ENCODE measurements at regions not wholly inside any gene's neighbourhood (a gene's known extent, or its start where the extent isn't known, plus 50 kb on each side); places are given as distances from the start of the nearest gene placed in this dataset.

DNA sequence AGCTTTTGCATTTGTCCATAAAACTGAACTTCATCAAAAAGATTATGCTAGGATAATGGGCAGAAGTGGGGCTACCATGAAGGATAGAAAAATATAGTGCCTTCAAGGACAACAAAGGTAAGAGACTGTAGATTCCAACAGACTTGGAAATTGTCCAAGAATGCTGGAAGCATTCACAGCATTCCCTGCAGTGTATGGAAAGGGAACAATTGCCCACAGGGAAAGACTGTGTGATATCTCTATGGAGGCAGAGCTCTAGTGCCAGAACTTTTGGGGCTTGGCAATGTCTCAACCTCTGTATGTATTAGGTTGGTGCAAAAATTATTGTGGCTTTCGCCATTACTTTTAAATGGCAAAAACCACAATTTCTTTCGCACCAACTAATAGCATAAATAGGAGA lies 1598.8 kb upstream of the MIR17HG start:
- H3K4me1 ChIP-seq (ENCODE audit: control insufficient read depth, insufficient read depth, low read length), result no peaks in the 10 kb centered on the region
- POLR2A ChIA-PET, result no interaction called here
- TF ChIP-seq ZNF473 (tag by site-specific recombination; IDR thresholded peaks at IDR 0.05) (no peak), ZNF280D (tag by site-specific recombination; IDR thresholded peaks at IDR 0.05) (no peak), ZNF624 (tag by site-specific recombination; IDR thresholded peaks at IDR 0.05) (no peak), ZNF560 (tag by site-specific recombination; IDR thresholded peaks at IDR 0.05; ENCODE audit: borderline replicate concordance) (no peak), SP2 (tag by site-specific recombination; IDR thresholded peaks at IDR 0.05) (no peak), ZNF785 (tag by site-specific recombination; IDR thresholded peaks at IDR 0.05) (no peak), ZNF23 (tag by site-specific recombination; IDR thresholded peaks at IDR 0.05; ENCODE audit: borderline replicate concordance) (no peak), ZBTB20 (tag by site-specific recombination; IDR thresholded peaks at IDR 0.05) (no peak), ZNF292 (tag by site-specific recombination; IDR thresholded peaks at IDR 0.05; ENCODE audit: borderline replicate concordance, low read depth) (no peak), ZNF132 (tag by site-specific recombination; IDR thresholded peaks at IDR 0.05; ENCODE audit: borderline replicate concordance) (no peak), ZNF2 (tag by site-specific recombination; IDR thresholded peaks at IDR 0.05) (no peak), KLF7 (tag by site-specific recombination; IDR thresholded peaks at IDR 0.05; ENCODE audit: borderline replicate concordance) (no peak), ZBTB21 (tag by site-specific recombination; IDR thresholded peaks at IDR 0.05) (no peak), BCL6B (tag by site-specific recombination; IDR thresholded peaks at IDR 0.05) (no peak), ZNF514 (tag by site-specific recombination; IDR thresholded peaks at IDR 0.05) (no peak)

DNA sequence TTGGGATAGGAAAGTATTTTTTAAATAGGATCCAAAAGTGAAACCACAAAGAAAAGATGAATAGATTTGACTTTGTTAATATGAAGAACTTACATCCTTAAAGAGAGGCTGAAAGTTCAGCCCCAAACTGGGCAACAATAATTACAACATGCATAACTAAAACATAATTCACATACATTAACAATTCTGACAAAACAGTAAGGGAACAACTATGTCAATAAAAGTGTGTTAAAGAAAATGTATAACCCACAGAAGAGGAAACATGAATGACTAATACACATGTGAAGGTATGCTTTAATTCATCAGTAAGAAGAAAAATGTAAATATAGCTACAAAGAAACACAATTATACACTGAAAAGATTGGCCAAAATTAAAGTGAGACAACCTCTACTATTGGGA lies 1597.6 kb upstream of the MIR17HG start:
- ChIA-PET POLR2A (no interaction called here), CTCF (no interaction called here)
- no peaks in the 10 kb centered on the region for H3K4me1 ChIP-seq (ENCODE audit: control insufficient read depth, insufficient read depth, low read length)
- no peak overlapping the region for H3K4me3 ChIP-seq (ENCODE audit: low read depth, low read length)
- no peak overlapping the region for H3K27ac ChIP-seq (ENCODE audit: extremely low read depth, low read depth, low read length)
- TF ChIP-seq ZNF785 (tag by site-specific recombination; IDR thresholded peaks at IDR 0.05) (no peak), ZBTB20 (tag by site-specific recombination; IDR thresholded peaks at IDR 0.05) (no peak), ZNF169 (tag by site-specific recombination; IDR thresholded peaks at IDR 0.05) (no peak), ZNF777 (tag by site-specific recombination; IDR thresholded peaks at IDR 0.05; ENCODE audit: borderline replicate concordance) (no peak), ZNF132 (tag by site-specific recombination; IDR thresholded peaks at IDR 0.05; ENCODE audit: borderline replicate concordance) (no peak)
- H3K9me3 ChIP-seq (ENCODE audit: control insufficient read depth, insufficient read depth, low read depth, low read length), result no peaks in the 10 kb centered on the region
- H3K36me3 ChIP-seq (ENCODE audit: control insufficient read depth in 2 of 2, insufficient read depth in 1 of 2, low read length in 2 of 2), result no peaks in the 10 kb centered on the region

More for the DNA sequence above, 1598.8 kb upstream of the MIR17HG start:
- Histone ChIP-seq H3K4me3 (ENCODE audit: low read depth, low read length) (no peak overlapping the region), H3K36me3 (ENCODE audit: control insufficient read depth in 2 of 2, insufficient read depth in 1 of 2, low read length in 2 of 2) (no peaks in the 10 kb centered on the region), H3K27ac (ENCODE audit: extremely low read depth, low read depth, low read length) (no peak overlapping the region), H3K9me3 (ENCODE audit: control insufficient read depth, insufficient read depth, low read depth, low read length) (no peaks in the 10 kb centered on the region)
- CTCF ChIA-PET, result no interaction called here

DNA sequence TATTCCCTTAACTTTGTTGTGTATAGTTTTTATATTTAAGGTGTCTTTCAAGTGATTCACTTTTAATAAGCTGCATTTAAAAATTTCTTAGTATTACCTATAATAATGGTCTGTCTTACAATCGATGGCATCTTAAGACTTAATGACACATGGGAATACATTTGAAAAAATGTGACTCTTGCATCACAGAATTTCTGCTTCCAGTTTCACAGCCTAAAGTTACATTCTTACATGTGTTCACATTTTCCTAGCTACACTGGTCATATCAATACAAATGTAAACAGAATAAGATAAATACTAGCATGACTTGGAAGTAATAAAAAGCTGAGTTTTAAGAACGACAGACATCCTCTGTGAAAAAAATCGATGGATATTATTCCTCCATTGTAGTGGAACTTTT lies 1597.1 kb upstream of the MIR17HG start:
- ChIA-PET CTCF (no interaction called here), POLR2A (no interaction called here)
- H3K36me3 ChIP-seq (ENCODE audit: control insufficient read depth in 2 of 2, insufficient read depth in 1 of 2, low read length in 2 of 2), result no peaks in the 10 kb centered on the region
- H3K4me1 ChIP-seq (ENCODE audit: control insufficient read depth, insufficient read depth, low read length), result no peaks in the 10 kb centered on the region
- TF ChIP-seq ZSCAN18 (tag by site-specific recombination; IDR thresholded peaks at IDR 0.05) (no peak), BCL6B (tag by site-specific recombination; IDR thresholded peaks at IDR 0.05) (no peak), ZNF19 (tag by site-specific recombination; IDR thresholded peaks at IDR 0.05; ENCODE audit: low read depth) (no peak), ZNF530 (tag by site-specific recombination; IDR thresholded peaks at IDR 0.05; ENCODE audit: low read depth) (no peak)
- TF ChIP-seq, protein P1, sequence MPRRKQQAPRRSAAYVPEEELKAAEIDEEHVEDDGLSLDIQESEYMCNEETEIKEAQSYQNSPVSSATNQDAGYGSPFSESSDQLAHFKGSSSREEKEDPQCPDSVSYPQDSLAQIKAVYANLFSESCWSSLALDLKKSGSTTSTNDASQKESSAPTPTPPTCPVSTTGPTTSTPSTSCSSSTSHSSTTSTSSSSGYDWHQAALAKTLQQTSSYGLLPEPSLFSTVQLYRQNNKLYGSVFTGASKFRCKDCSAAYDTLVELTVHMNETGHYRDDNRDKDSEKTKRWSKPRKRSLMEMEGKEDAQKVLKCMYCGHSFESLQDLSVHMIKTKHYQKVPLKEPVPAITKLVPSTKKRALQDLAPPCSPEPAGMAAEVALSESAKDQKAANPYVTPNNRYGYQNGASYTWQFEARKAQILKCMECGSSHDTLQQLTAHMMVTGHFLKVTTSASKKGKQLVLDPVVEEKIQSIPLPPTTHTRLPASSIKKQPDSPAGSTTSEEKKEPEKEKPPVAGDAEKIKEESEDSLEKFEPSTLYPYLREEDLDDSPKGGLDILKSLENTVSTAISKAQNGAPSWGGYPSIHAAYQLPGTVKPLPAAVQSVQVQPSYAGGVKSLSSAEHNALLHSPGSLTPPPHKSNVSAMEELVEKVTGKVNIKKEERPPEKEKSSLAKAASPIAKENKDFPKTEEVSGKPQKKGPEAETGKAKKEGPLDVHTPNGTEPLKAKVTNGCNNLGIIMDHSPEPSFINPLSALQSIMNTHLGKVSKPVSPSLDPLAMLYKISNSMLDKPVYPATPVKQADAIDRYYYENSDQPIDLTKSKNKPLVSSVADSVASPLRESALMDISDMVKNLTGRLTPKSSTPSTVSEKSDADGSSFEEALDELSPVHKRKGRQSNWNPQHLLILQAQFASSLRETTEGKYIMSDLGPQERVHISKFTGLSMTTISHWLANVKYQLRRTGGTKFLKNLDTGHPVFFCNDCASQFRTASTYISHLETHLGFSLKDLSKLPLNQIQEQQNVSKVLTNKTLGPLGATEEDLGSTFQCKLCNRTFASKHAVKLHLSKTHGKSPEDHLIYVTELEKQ (tag by site-specific recombination; IDR thresholded peaks at IDR 0.05; ENCODE audit: borderline replicate concordance), result no peak
- H3K27ac ChIP-seq (ENCODE audit: extremely low read depth, low read depth, low read length), result no peak overlapping the region
- H3K9me3 ChIP-seq (ENCODE audit: control insufficient read depth, insufficient read depth, low read depth, low read length), result no peaks in the 10 kb centered on the region
- H3K4me3 ChIP-seq (ENCODE audit: low read depth, low read length), result no peak overlapping the region

Data from HEK293 (cell line).